CD4-positive, alpha-beta T cell (primary cell): ENCODE measurements at regions not wholly inside any gene's neighbourhood (a gene's known extent, or its start where the extent isn't known, plus 50 kb on each side); places are given as distances from the start of the nearest gene placed in this dataset.
A peak's percentile ranks its signal among the peaks of the same experiment; 100 is the strongest.
"Not testable (repeated sequence)": the region's sequence is repeated elsewhere in the genome, so short reads cannot be mapped to it uniquely, and the experiment has no call there.

ENCODE experiments used
- ATAC-seq: fragments of 200-7000 bp; cut with Tn5 transposase; one replicate; pipeline ENCODE4 v1.10.0; 2022; ENCODE audit warnings: mild to moderate bottlenecking; ENCODE audit not compliant: poor library complexity
- CTCF ChIA-PET: fragments of 350-600 bp; sonication (Branson Sonifier 250); formaldehyde crosslinking; loops from one replicate; lab custom pipeline; 2021; ENCODE audit warnings: antibody characterized with exemption, inconsistent platforms; lab: Charles Lee
- POLR2A ChIA-PET: fragments of 350-600 bp; sonication (Branson Sonifier 250); formaldehyde crosslinking; loops from one replicate; lab custom pipeline; 2021; ENCODE audit warnings: antibody characterized with exemption, inconsistent platforms; lab: Charles Lee
- DNase-seq, 14 experiments: peaks; one replicate each; pipeline ENCODE4 v3.0.0-alpha.2; 2013 to 2020; ENCODE audit warnings: mixed read lengths in 2 of 14
- H3K27ac ChIP-seq, 2 donors: one replicate each; pipeline versions ENCODE4 v1.5.1 to v1.7.0; 2013; ENCODE audit warnings: low read length in 2 of 2, low read depth in 1 of 2, mild to moderate bottlenecking in 1 of 2
- H3K27me3 ChIP-seq, 2 experiments: 1 replicate in 1 of 2; 2 replicates in 1 of 2; pipeline versions ENCODE4 v1.6.1 to v1.7.0; 2013; ENCODE audit warnings: low read length in 2 of 2, control low read depth in 1 of 2, mild to moderate bottlenecking in 1 of 2, moderate library complexity in 1 of 2; ENCODE audit not compliant: insufficient read depth in 2 of 2, control insufficient read depth in 1 of 2
- H3K36me3 ChIP-seq: one replicate; pipeline ENCODE4 v1.6.1; 2013; ENCODE audit warnings: low read length, control low read depth; ENCODE audit not compliant: insufficient read depth
- H3K4me1 ChIP-seq: one replicate; pipeline ENCODE4 v1.6.1; 2013; ENCODE audit warnings: low read length, control low read depth; ENCODE audit not compliant: insufficient read depth
- H3K4me3 ChIP-seq: one replicate; pipeline ENCODE4 v1.5.1; 2013; ENCODE audit warnings: mild to moderate bottlenecking, low read length, moderate library complexity
- H3K9me3 ChIP-seq, 2 experiments: 1 replicate in 1 of 2; 2 replicates in 1 of 2; pipeline versions ENCODE4 v1.6.1 to v1.7.0; 2013; ENCODE audit warnings: low read length in 2 of 2, mild to moderate bottlenecking in 2 of 2, control low read depth in 1 of 2, moderate library complexity in 1 of 2; ENCODE audit not compliant: control insufficient read depth in 1 of 2, insufficient read depth in 1 of 2
- H3K27ac Mint-ChIP-seq: one replicate; pipeline ENCODE4 v1.8.0; 2020; ENCODE audit warnings: mixed read lengths
- H3K27me3 Mint-ChIP-seq: one replicate; pipeline ENCODE4 v1.8.0; 2021; ENCODE audit warnings: mixed read lengths
- H3K36me3 Mint-ChIP-seq: one replicate; pipeline ENCODE4 v1.8.0; 2021; ENCODE audit warnings: low read depth, mixed read lengths
- H3K4me1 Mint-ChIP-seq: one replicate; pipeline ENCODE4 v1.8.0; 2021; ENCODE audit warnings: low read depth, mixed read lengths
- H3K4me3 Mint-ChIP-seq: one replicate; pipeline ENCODE4 v1.8.0; 2020; ENCODE audit warnings: mild to moderate bottlenecking, mixed read lengths
- H3K9me3 Mint-ChIP-seq: one replicate; pipeline ENCODE4 v1.8.0; 2020; ENCODE audit warnings: mixed read lengths
- CTCF ChIP-seq: fragments of 200-600 bp; IDR thresholded peaks from one replicate; pipeline ENCODE4 v1.8.0; 2022; ENCODE audit warnings: antibody characterized with exemption, mild to moderate bottlenecking
- intact Hi-C, 2 experiments: fragments of 100-400 bp; cut with DNase I in 1 of 2; cut with micrococcal nuclease in 1 of 2; formaldehyde crosslinking; loops; one replicate each; pipeline versions ENCODE4 v1.15.1 to v1.9.0; 2023 to 2025; cut with DNase I, micrococcal nuclease

- Mint-ChIP-seq H3K27ac (no peak overlapping the region), H3K36me3 (peaks cover 88% of the 10 kb centered on the region), H3K4me1 (peaks cover 53% of the 10 kb centered on the region)
These were observed 154.6 kb upstream of the ZNF267 start for GRCh38 chr16:31718998-31719397.

GRCh38 chr16:31727553-31727952, 146.1 kb upstream of the ZNF267 start:
- CTCF ChIA-PET, result no interaction called here

More at GRCh38 chr16:31718998-31719397, 154.6 kb upstream of the ZNF267 start:
- H3K27me3 Mint-ChIP-seq, result no peaks in the 10 kb centered on the region
- CTCF ChIA-PET, result no interaction called here
- H3K9me3 Mint-ChIP-seq, result peaks cover 6% of the 10 kb centered on the region
- ATAC-seq, result no peak
- H3K4me3 Mint-ChIP-seq, result no peak overlapping the region
- Histone ChIP-seq H3K27me3 (no peaks in the 10 kb centered on the region), H3K9me3 (no peaks in the 10 kb centered on the region), H3K36me3 (peaks cover 31% of the 10 kb centered on the region), H3K4me1 (peaks cover 25% of the 10 kb centered on the region), H3K4me3 (no peak overlapping the region), H3K27ac (no peak overlapping the region)
- intact Hi-C loops, result loop anchor here in 1 of 2 experiments (10.0 kb wide), 1 partner anchor 234 kb away; the partner anchor contains the start of gene SLC5A2
- POLR2A ChIA-PET, result no interaction called here
- no peak for TF ChIP-seq CTCF
- no peak for DNase-seq

GRCh38 chr16:31734265-31734664, 139.3 kb upstream of the ZNF267 start:
- H3K27ac Mint-ChIP-seq, result no peak overlapping the region
- H3K9me3 ChIP-seq, result peaks cover 16 to 64% of the 10 kb centered on the region in 2 experiments

More at GRCh38 chr16:31727553-31727952, 146.1 kb upstream of the ZNF267 start:
- Mint-ChIP-seq H3K36me3 (peaks cover 98% of the 10 kb centered on the region), H3K27me3 (no peaks in the 10 kb centered on the region), H3K9me3 (peaks cover 23% of the 10 kb centered on the region), H3K4me3 (no peak overlapping the region), H3K4me1 (peaks cover 18% of the 10 kb centered on the region), H3K27ac (no peak overlapping the region)
- Histone ChIP-seq H3K27me3 (no peaks in the 10 kb centered on the region), H3K36me3 (peaks cover 55% of the 10 kb centered on the region), H3K4me3 (no peak overlapping the region), H3K9me3 (peaks cover 5 to 22% of the 10 kb centered on the region in 2 experiments), H3K27ac (no peak overlapping the region), H3K4me1 (no peaks in the 10 kb centered on the region)
- ATAC-seq (no peak), DNase-seq (no peak)
- intact Hi-C loops, result no loop called here
- TF ChIP-seq CTCF, result no peak
- POLR2A ChIA-PET, result no interaction called here

GRCh38 chr16:31745098-31745497, 128.5 kb upstream of the ZNF267 start:
- Histone ChIP-seq H3K9me3 (peaks cover 13 to 87% of the 10 kb centered on the region in 2 experiments), H3K36me3 (peaks cover 38% of the 10 kb centered on the region)
- H3K27ac ChIP-seq, H3K4me1 ChIP-seq, DNase-seq, POLR2A ChIA-PET, H3K27me3 ChIP-seq, CTCF ChIA-PET, intact Hi-C loops, H3K27me3 Mint-ChIP-seq, ATAC-seq, H3K4me3 ChIP-seq, H3K4me1 Mint-ChIP-seq, H3K27ac Mint-ChIP-seq: not testable (repeated sequence)
- Mint-ChIP-seq H3K36me3 (peaks cover 100% of the 10 kb centered on the region), H3K4me3 (peak overlapping the region; percentile 20), H3K9me3 (peaks cover 33% of the 10 kb centered on the region)

More at GRCh38 chr16:31734265-31734664, 139.3 kb upstream of the ZNF267 start:
- DNase-seq, result no peak
- no peaks in the 10 kb centered on the region for H3K27me3 ChIP-seq
- intact Hi-C loops, result loop anchor here in 1 of 2 experiments (2.0 kb wide), 1 partner anchor 33 kb away; no protein-coding TSS in a partner anchor
- no peak overlapping the region for H3K4me3 Mint-ChIP-seq
- H3K27me3 Mint-ChIP-seq, result no peaks in the 10 kb centered on the region
- POLR2A ChIA-PET, result no interaction called here
- no peak overlapping the region for H3K27ac ChIP-seq
- H3K9me3 Mint-ChIP-seq, result peaks cover 26% of the 10 kb centered on the region
- no peaks in the 10 kb centered on the region for H3K4me1 ChIP-seq
- H3K4me1 Mint-ChIP-seq, result peaks cover 5% of the 10 kb centered on the region
- peaks cover 98% of the 10 kb centered on the region for H3K36me3 Mint-ChIP-seq
- no peak for TF ChIP-seq CTCF
- H3K4me3 ChIP-seq, result no peak overlapping the region
- ATAC-seq, result no peak
- H3K36me3 ChIP-seq, result peaks cover 58% of the 10 kb centered on the region
- CTCF ChIA-PET, result interaction anchor here (1.3 kb wide), 1 partner anchor 13 kb away, joined by 3 read pairs; no protein-coding TSS in a partner anchor
